NOMO-1 treated with DMSO at 0.1 percent for 48 hours (cell line): ENCODE measurements at regions not wholly inside any gene's neighbourhood (a gene's known extent, or its start where the extent isn't known, plus 50 kb on each side); places are given as distances from the start of the nearest gene placed in this dataset.
A peak's percentile ranks its signal among the peaks of the same experiment; 100 is the strongest.

Experiments used
- DNase-seq: peaks from one replicate; lab custom pipeline; 2025; ENCODE audit not compliant: unreplicated experiment; lab: John Stamatoyannopoulos, UW

DNA sequence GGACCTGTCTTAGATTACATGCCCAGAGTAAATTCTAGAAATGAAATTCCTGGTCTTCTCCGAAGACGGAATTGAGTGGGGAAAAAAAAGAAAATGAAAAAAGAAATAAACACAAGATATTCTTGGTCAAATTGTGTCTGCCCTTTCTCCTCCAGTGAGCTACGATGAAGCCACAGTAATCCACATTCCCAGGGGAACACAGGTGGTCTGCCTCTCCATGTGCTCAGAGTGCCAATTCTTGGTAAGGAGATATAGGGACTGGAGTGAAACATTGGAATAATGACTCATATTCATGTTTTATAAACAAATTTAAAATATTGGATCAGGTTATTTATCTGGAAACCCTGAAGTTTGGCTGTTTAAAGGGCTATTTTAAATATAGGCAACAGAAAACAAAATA lies 54.2 kb upstream of the MGST2 start:
- no peak for DNase-seq

DNA sequence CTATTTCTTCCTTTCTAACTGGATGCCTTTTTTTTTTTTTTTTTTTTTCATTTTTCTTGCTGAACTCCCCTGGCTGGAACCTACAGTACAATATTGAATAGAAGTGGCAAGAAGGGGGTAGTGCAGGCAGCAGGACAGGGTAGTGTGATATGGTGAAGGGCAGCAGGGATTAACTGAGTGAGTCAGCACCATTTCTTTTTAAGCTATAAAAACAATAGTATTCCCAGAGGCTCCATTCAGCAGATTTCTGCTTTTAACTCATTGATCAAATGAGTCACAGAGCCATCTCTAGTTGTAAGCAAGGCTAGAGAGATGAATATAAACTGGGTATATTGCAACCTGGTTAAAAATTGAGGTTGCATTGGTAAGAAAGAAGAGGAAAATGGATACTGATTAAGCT lies 53.6 kb upstream of the SETD7 start:
- no peak for DNase-seq

DNA sequence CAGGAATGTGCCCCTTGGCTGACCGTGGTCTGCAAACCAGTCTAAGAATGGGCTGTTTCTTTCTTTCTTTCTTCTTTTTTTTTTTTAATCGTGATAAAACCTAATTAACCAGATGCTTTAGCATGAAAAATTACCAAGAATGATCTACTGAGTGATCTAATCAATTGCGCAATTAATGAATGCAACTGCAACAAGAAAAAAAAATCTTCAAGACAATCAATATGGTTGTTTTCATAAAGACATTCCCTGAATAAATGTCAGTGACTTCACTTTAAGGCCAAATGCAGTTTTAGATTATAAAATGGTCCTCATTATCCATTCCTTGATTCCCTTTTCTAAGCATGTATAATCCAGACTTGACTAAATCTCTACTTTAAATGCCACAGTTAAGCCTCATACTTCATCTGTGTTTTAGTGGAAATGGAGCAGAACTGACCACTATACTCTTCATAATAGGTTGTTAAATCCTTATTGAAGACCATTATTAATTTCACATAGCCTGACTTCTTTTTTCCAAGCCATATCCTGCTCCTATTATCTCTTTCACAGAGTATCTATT lies 51.6 kb upstream of the SETD7 start:
- DNase-seq = no peak

DNA sequence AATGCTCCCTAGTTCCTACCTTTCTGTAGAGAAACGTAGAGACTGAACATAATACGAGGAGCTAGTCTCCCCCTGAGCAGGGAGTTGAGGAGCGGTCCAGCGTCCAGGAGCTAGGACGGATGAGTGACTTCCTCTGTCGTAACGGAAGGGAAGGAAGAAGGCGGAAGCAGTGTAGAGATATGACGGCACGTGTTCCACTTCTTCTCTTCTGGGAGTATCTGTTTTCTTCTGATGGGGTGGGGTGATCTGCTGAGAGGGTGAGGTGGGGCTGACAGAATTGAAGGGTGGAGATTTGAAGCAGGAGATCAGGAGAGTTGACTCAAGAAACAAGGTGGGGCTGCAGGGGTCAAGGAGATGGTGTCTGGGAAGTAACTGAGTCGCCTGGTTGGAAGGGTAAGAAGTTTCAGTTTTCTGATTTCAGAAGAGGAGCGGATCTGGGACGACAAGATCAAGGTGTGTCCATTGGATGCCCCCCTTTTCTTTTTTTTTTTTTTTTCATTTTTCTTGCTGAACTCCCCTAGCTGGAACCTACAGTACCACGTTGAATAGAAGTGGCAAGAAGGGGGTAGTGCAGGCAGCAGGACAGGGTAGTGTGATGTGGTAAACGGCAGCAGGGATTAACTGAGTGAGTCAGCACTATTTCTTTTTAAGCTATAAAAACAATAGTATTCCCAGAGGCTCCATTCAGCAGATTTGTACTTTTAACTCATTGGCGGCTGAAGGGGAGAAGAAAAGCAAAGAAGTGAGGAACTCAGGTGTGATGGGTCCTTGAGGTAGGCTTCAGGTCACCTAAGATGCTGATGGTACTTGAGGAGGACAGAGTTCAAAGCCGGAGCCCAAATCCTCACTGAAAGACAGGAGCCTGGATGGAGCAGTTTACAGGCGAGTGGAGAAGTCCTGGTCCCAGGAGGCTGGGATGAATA lies 50.8 kb upstream of the SETD7 start:
- peak; percentile 47 for DNase-seq

DNA sequence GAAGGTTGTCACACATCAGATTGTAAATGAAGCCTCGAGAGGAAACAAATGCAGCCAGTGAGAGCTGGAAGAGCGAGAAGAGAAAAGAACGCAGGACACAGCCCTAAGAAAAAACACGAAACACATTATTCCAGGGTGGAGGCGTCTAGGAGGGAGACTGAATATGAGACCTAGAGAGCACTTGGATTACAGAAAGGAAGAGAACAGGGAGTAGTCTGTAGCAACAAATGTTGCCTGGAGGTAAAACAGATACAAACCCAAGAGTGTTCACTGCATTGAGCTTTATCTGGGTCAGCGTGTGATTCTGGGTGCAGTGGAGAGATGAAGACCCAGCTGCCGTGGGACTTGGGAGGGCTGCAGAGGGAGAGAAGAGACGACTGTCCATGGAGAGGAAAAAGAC lies 50.1 kb upstream of the SETD7 start:
- no peak for DNase-seq
